ENCODE measurements at regions not wholly inside any gene's neighbourhood (a gene's known extent, or its start where the extent isn't known, plus 50 kb on each side); places are given as distances from the start of the nearest gene placed in this dataset.

DNA sequence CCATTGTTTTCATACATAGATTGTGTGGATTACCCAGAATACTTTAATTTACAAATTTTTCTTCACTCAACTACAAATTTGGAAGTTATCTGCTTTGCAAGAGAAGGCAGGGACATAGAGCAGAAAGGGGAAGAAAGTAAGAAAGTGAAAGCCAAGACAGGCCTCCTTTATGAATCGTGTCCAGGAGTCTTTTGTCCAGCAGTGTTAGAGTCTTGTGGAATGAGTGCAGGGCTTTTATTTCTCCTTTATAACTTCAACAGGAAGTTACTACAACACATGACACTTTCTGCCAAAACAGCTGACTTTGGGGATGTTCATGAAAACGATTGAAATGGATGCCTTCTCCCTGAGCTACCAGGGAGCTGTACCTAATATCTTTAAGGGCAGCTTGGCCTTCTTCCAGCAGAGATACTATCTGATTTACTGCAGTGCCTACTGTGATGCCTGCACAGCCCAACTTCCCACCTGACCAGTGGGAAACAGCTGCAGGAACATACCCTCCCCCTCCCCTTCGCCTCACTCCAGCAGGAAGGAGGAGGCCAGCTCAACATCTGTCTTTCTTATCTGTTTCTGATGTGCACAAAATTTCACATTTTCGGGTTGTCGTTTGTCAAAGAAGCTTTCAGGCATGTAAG, 557.7 kb upstream of the SLIT2 start:
- peak; percentile 46 for ATAC-seq
- TF ChIP-seq ZC3H10 (CRISPR knock-in tag; IDR thresholded peaks at IDR 0.05) (no peak), ISL1 (CRISPR knock-in tag; IDR thresholded peaks at IDR 0.05) (no peak), ZFP3 (CRISPR knock-in tag; IDR thresholded peaks at IDR 0.05) (no peak), RARB (CRISPR knock-in tag; IDR thresholded peaks at IDR 0.05) (no peak), ZFP30 (CRISPR knock-in tag; IDR thresholded peaks at IDR 0.05) (no peak), CREB5 (CRISPR knock-in tag; IDR thresholded peaks at IDR 0.05; ENCODE audit: low read depth) (no peak), CSDC2 (CRISPR knock-in tag; IDR thresholded peaks at IDR 0.05) (no peak), TCF4 (CRISPR knock-in tag; IDR thresholded peaks at IDR 0.05; ENCODE audit: borderline replicate concordance) (no peak), TOX (CRISPR knock-in tag; IDR thresholded peaks at IDR 0.05; ENCODE audit: borderline replicate concordance) (no peak), SNAI2 (CRISPR knock-in tag; IDR thresholded peaks at IDR 0.05) (no peak), ZNF8 (CRISPR knock-in tag; IDR thresholded peaks at IDR 0.05) (no peak), GLIS3 (CRISPR knock-in tag; IDR thresholded peaks at IDR 0.05) (no peak), BACH2 (CRISPR knock-in tag; IDR thresholded peaks at IDR 0.05; ENCODE audit: borderline replicate concordance) (no peak), ZNF70 (CRISPR knock-in tag; IDR thresholded peaks at IDR 0.05) (no peak), ARNTL (CRISPR knock-in tag; IDR thresholded peaks at IDR 0.05; ENCODE audit: borderline replicate concordance, low read depth) (no peak), OSR1 (CRISPR knock-in tag; IDR thresholded peaks at IDR 0.05) (no peak), ZNF565 (CRISPR knock-in tag; conservative IDR thresholded peaks at IDR 0.05; ENCODE audit: low read depth) (no peak)
- TF ChIP-seq, protein P1, sequence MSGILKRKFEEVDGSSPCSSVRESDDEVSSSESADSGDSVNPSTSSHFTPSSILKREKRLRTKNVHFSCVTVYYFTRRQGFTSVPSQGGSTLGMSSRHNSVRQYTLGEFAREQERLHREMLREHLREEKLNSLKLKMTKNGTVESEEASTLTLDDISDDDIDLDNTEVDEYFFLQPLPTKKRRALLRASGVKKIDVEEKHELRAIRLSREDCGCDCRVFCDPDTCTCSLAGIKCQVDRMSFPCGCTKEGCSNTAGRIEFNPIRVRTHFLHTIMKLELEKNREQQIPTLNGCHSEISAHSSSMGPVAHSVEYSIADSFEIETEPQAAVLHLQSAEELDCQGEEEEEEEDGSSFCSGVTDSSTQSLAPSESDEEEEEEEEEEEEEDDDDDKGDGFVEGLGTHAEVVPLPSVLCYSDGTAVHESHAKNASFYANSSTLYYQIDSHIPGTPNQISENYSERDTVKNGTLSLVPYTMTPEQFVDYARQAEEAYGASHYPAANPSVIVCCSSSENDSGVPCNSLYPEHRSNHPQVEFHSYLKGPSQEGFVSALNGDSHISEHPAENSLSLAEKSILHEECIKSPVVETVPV (CRISPR knock-in tag; IDR thresholded peaks at IDR 0.05), result no peak
- TF ChIP-seq, protein P2, sequence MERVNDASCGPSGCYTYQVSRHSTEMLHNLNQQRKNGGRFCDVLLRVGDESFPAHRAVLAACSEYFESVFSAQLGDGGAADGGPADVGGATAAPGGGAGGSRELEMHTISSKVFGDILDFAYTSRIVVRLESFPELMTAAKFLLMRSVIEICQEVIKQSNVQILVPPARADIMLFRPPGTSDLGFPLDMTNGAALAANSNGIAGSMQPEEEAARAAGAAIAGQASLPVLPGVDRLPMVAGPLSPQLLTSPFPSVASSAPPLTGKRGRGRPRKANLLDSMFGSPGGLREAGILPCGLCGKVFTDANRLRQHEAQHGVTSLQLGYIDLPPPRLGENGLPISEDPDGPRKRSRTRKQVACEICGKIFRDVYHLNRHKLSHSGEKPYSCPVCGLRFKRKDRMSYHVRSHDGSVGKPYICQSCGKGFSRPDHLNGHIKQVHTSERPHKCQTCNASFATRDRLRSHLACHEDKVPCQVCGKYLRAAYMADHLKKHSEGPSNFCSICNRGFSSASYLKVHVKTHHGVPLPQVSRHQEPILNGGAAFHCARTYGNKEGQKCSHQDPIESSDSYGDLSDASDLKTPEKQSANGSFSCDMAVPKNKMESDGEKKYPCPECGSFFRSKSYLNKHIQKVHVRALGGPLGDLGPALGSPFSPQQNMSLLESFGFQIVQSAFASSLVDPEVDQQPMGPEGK (CRISPR knock-in tag; IDR thresholded peaks at IDR 0.05; ENCODE audit: borderline replicate concordance), result no peak

DNA sequence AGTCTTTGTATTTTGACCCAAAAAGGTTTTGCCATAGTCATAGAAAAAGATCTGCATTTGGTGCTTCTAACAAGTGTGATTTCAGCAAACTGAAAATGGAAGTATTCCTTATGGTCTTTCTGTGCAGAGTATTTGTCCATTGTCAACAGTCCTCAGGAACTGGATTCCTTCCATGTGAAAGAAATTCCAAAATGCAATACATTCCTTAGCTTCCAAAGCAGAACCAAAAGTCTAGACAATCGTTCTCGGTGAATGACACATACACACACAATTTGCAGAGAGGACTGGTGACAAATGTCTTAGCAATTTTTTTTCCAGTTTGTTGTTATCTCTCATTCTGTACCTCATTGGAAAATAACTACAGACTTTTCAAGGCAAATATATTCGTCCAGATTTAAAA, 562.2 kb upstream of the SLIT2 start:
- TF ChIP-seq, protein P1 (CRISPR knock-in tag; IDR thresholded peaks at IDR 0.05), result no peak
- no peak for TF ChIP-seq ISL1 (CRISPR knock-in tag; IDR thresholded peaks at IDR 0.05)
- TF ChIP-seq POU6F1 (CRISPR knock-in tag; IDR thresholded peaks at IDR 0.05; ENCODE audit: borderline replicate concordance, low read depth), result no peak
- TF ChIP-seq GLIS3 (CRISPR knock-in tag; IDR thresholded peaks at IDR 0.05), result no peak
- TF ChIP-seq OSR1 (CRISPR knock-in tag; IDR thresholded peaks at IDR 0.05), result no peak
- TF ChIP-seq ARNTL (CRISPR knock-in tag; IDR thresholded peaks at IDR 0.05; ENCODE audit: borderline replicate concordance, low read depth), result no peak
- no peak for TF ChIP-seq ZNF565 (CRISPR knock-in tag; conservative IDR thresholded peaks at IDR 0.05; ENCODE audit: low read depth)
- no peak for TF ChIP-seq ZFP30 (CRISPR knock-in tag; IDR thresholded peaks at IDR 0.05)

DNA sequence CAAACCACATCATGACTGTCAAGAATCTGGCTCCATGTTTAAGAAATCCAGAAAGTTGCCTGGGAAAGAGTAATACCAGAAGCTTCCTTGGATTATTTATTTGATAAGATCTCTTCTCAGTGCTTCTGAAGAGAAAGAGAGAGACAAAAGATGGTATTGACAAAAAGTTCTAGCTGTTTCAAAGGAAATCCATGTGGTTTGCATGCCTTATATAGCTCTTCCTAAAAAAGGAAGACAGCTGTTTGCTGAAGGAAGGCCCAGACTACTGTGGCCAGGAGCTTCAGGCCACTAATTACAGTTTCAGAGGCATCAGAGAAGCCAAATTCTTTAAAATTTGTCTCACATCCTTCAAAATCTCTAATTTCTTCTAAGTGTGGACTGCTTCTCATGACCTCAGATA, 565.2 kb upstream of the SLIT2 start:
- TF ChIP-seq, protein P3, sequence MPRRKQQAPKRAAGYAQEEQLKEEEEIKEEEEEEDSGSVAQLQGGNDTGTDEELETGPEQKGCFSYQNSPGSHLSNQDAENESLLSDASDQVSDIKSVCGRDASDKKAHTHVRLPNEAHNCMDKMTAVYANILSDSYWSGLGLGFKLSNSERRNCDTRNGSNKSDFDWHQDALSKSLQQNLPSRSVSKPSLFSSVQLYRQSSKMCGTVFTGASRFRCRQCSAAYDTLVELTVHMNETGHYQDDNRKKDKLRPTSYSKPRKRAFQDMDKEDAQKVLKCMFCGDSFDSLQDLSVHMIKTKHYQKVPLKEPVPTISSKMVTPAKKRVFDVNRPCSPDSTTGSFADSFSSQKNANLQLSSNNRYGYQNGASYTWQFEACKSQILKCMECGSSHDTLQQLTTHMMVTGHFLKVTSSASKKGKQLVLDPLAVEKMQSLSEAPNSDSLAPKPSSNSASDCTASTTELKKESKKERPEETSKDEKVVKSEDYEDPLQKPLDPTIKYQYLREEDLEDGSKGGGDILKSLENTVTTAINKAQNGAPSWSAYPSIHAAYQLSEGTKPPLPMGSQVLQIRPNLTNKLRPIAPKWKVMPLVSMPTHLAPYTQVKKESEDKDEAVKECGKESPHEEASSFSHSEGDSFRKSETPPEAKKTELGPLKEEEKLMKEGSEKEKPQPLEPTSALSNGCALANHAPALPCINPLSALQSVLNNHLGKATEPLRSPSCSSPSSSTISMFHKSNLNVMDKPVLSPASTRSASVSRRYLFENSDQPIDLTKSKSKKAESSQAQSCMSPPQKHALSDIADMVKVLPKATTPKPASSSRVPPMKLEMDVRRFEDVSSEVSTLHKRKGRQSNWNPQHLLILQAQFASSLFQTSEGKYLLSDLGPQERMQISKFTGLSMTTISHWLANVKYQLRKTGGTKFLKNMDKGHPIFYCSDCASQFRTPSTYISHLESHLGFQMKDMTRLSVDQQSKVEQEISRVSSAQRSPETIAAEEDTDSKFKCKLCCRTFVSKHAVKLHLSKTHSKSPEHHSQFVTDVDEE (CRISPR knock-in tag; IDR thresholded peaks at IDR 0.05), result no peak
- no peak for TF ChIP-seq ARNTL (CRISPR knock-in tag; IDR thresholded peaks at IDR 0.05; ENCODE audit: borderline replicate concordance, low read depth)
- no peak for TF ChIP-seq BACH2 (CRISPR knock-in tag; IDR thresholded peaks at IDR 0.05; ENCODE audit: borderline replicate concordance)
- no peak for TF ChIP-seq POU6F1 (CRISPR knock-in tag; IDR thresholded peaks at IDR 0.05; ENCODE audit: borderline replicate concordance, low read depth)
- TF ChIP-seq ZFP3 (CRISPR knock-in tag; IDR thresholded peaks at IDR 0.05), result no peak
- no peak for TF ChIP-seq CSDC2 (CRISPR knock-in tag; IDR thresholded peaks at IDR 0.05)
- no peak for TF ChIP-seq ISL1 (CRISPR knock-in tag; IDR thresholded peaks at IDR 0.05)
- no peak for TF ChIP-seq TOX (CRISPR knock-in tag; IDR thresholded peaks at IDR 0.05; ENCODE audit: borderline replicate concordance)
- ATAC-seq, result no peak

More for the DNA sequence above, 562.2 kb upstream of the SLIT2 start:
- ATAC-seq, result peak; percentile 69

Data from SK-N-SH treated with all-trans-retinoic acid at 6 μM for 48 hours (cell line).